SHP77 treated with DMSO at 0.1 percent for 48 hours (cell line): ENCODE measurements at regions not wholly inside any gene's neighbourhood (a gene's known extent, or its start where the extent isn't known, plus 50 kb on each side); places are given as distances from the start of the nearest gene placed in this dataset.

Experiments used
- DNase-seq: peaks from one replicate; lab custom pipeline; 2025; lab: John Stamatoyannopoulos, UW

- DNase-seq, result no peak
Measured at GRCh38 chr14:24693353-24693737, 59.4 kb upstream of the GZMB start.

GRCh38 chr14:24692382-24693352 lies 58.7 kb upstream of the GZMB start:
- DNase-seq, result no peak

DNA sequence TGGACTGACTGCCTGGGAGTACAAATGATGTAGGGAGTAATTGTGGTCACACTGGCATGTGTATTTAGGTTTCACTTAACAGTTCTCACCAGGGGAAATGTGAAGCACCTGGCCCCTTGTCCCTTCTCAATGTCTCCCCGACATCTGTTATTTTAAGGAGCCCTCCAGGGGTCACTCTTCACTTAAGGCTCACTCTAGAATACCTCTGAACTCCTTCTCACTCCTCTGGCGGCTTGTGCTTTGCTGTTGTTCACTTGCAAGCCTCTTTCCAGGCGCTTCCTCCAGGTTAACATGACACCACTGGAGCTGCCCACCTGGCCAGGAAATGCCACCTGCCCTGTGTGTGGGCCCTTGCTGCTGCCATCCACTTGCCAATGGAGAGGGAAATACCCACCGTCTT lies 56.5 kb upstream of the GZMB start:
- DNase-seq, result no peak

DNA sequence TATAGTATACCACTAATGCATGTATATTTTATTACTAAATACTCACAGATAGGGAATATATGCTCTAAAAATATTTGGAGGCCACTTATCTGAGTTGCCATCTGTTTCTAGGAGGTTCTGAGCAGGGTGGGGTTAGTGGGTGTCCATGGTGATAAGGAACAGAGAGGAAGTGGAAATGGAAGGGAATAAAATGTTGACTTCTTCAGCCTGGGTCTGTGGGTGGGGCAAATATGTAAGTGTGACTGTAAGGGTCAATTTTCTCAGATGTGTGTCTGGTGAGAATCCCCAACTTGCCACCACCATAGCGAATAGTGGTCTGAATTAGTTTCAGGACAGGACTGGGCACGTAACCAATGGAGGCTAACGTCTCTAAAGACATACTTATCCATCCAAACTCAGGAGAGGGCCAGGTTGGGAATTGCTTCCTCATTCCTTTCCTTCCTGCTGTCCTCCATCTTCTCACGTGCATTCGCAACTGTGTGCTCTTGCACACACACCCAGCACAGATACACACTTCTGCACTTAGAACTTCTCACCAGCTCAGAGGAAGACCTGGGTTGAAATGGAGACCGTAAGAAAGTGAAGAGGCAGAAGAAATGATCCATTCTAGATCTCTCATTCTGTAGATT lies 54.2 kb upstream of the GZMB start:
- DNase-seq, result no peak
